GM12892 (cell line): ENCODE measurements at regions not wholly inside any gene's neighbourhood (a gene's known extent, or its start where the extent isn't known, plus 50 kb on each side); places are given as distances from the start of the nearest gene placed in this dataset.

ENCODE experiments used
- POLR2A ChIP-seq: IDR thresholded peaks from 2 replicates; pipeline ENCODE4 v1.6.1; 2011; ENCODE audit warnings: low read depth, low read length, control low read depth
- TAF1 ChIP-seq: IDR thresholded peaks from 2 replicates; pipeline ENCODE4 v1.6.1; 2011; ENCODE audit warnings: low read depth, mild to moderate bottlenecking, control low read depth, low read length, borderline replicate concordance

DNA sequence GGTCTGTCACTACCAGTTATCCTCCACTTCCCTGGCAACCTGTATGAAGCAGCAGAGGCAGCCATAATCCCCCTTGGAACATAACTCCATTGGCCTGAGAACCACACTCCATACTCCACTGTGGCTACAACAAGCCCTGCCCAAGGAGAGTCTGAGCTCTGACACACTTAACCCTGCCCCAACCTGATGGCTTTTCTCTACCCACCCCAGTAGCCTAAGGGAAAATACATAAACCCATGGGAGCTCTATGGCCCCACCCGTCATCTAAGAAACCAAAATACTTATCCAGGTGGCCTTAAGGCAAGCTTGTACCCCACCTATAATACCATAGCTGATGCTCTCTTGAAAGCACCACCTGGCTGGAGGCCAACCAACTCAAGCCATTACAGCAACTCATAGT is 324.8 kb upstream of the GLI3 start:
- TF ChIP-seq POLR2A (no peak), TAF1 (no peak)
